Mucosa of gallbladder (tissue), 1 donor: ENCODE measurements at regions not wholly inside any gene's neighbourhood (a gene's known extent, or its start where the extent isn't known, plus 50 kb on each side); places are given as distances from the start of the nearest gene placed in this dataset.

Experiments
- DNase-seq: peaks from one replicate; pipeline ENCODE4 v3.0.0-alpha.2; 2020; ENCODE audit warnings: low spot score
- donor health status: DM: no; HTN: no; CAD: no.

DNA sequence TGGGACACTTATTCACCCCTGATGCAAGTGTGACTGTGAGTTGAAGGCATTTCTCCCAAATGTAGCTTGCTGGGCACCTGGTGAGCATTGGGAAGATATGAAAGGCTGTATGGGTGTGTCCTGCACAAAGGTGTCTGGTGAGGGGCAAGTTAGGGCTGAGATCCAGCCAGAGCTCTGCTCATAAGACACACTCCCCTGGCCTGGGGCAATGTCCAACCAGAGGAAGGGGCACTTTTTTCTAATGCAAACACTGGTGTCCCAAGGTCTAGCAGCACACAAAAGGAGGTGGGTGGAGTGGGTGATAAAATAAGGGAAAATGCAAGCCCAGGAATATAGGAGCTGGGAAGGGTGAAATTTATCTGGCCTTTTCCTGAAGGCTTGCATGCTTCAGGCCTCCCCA, 57.0 kb upstream of the TRABD2B start:
- DNase-seq: no peak

DNA sequence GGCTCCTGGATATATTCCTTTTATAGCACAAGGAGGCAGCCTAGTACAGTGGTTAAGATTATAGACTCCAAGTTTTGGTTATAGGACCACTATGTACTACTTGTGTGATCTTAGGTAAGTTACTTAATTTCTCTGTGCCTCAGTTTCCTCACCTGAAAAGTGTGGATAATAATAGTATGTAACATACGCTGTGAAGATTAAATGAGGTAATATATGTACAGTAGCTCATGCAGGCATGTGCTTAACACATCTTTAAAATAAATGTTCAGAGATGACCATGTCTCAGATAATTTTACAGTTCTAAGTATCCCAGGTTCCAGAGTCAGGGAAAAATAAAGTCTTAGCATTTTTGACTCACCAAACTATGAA, 55.7 kb upstream of the TRABD2B start:
- no peak for DNase-seq

DNA sequence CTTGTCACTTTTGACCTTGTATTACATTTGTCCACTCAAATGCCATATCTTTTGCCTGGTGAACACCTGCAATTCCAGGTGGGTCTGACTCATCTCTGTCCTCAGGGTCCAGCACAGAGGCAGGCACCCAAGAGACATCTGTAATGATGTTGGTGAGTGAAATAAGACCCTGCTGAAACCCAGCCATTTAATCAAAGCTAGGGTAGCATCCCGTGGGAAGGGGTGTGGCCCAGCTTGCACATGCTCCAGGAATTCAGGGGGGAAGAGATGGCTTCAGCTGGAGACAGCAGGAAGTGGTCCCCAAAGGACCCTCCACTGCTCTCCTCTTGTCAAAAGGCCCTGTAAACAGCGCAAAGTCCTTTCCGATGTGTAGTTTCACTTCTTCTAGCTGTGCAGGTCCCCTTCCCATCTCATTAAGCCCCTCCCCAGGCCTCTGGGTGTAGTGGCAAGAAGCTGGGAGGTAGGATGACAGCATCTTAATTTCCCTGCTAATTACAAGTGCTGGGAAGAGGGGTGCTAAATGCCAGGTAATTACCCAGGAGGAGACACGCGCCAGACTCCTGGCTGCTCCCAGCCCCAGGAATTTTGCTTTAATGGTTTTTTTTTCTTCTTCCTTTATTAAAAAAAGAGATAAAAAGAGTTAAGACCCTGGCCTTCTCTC, 54.4 kb upstream of the TRABD2B start:
- no peak for DNase-seq

DNA sequence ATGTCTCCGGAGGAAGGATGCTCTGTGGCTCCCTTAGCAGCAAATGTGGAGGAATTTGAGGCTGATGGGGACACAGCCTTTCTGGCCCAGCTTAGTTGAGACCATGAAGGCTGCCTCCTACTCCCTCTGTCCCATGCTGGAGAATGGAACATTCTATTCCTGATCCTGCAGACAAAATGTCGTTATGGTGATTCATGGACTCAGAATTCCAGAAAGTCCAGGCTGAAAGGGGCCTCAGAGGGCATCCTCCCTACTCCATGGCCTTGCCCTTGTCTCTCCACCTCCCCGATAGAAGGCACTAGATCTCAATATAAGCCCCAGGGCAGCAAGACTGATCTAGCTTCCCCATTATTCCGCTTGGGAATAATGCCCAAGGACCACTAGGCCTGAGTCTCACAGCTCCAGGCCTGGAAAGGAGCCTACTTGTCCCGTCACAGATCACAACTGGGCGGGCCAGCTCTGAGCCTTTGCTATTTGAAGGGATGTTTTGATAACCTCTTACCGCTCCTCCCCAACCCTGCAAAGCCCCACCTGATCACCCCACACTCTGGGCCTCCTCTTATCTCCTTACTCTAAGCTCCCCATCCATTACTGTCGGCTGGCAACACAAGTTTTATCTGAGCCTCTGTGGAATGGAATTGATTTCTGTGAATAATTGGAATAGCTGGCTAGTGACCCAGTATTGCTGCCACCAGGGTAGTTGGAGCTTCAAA, 52.8 kb upstream of the TRABD2B start:
- peak; percentile 21 for DNase-seq

DNA sequence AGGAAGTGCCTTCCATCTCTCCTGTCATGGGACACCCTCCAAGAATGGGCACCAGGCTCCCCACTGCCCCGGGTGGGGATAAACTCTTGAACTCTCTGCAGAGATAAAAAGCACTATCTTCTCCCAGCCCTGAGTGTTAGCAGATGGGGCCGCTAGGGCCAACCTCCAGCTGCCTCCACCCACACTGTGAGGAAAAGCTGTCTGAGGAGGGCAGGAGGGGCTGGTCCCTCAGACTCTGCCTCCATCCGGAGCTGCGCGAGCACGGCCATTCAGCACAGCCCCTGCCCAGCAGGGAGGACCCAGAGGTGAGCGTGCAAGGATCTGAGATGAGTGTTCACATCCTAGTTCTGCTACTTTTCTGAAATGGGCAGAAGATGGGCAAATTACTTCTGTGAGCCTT, 51.8 kb upstream of the TRABD2B start:
- no peak for DNase-seq

DNA sequence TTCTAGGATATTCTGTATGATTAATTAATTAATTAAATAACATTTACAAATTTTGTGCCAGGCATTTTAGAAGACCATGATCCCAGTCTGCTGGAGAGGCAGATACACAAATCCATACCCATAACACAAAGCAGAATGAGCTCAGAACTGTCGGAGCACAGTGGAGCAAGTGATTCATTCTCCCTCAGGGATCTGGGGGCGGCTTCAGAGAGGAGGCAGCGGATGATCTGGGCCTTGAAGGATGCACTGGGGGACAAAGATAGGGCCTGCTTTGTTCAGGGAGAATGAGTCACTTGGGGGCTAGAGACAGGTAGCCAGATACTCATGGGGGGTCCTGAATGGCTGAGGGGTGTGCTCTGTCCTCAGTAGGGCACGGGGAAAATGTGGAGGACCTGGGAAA, 50.9 kb upstream of the TRABD2B start:
- no peak for DNase-seq

DNA sequence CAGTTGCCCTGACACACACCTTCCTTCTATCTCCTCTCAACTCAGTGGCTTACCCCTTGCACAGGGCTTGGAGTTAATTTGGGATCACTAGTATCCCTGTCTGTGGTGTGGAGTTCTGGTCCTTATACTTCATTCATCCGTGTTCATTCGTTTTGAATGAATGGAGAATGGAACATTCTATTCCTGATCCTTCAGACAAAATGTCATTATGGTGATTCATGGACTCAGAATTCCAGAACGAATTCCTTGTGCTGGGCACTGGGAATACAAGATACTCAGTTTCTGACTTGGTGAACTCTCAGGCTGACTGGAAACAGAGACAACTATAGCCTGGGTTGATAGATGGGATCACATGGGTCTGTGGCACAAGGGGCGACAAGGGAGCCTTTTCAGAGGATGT, 49.9 kb upstream of the TRABD2B start:
- no peak for DNase-seq
